MM.1S (cell line): ENCODE measurements at regions not wholly inside any gene's neighbourhood (a gene's known extent, or its start where the extent isn't known, plus 50 kb on each side); places are given as distances from the start of the nearest gene placed in this dataset.

Source experiments
- EZH2 ChIP-seq: fragments of 300-600 bp; sonication (generic); optimal IDR thresholded peaks from 2 replicates; pipeline ENCODE3; 2017; ENCODE audit warnings: low read depth, mild to moderate bottlenecking, antibody characterized with exemption, low read length, mixed read lengths
- TF ChIP-seq, protein P1 (sequence below): fragments of 300-600 bp; sonication (generic); IDR thresholded peaks from 2 replicates; pipeline ENCODE4 v1.5.1; 2016; ENCODE audit warnings: antibody characterized with exemption, low read length, mixed read lengths

DNA sequence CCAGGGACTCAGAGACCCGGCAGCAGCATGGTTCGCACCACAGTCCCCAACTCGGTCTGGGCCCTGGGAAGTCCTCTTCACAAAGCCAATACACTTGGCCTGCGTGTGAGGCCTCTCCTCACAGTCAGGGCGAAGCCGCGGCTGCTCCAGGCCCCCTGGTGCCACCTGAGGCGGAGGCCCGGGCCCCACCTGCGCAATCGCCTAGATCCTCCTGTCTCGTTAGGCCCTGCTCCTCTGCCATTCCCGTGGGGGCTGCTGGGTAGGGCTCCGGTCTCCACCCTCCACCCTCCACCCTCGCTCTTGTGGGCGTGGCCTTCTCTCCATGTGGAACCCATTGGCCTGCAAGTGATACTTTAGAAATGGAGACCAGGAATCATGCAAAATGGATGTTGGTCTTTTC is 553.3 kb downstream of the INHBA start:
- TF ChIP-seq, protein P1, sequence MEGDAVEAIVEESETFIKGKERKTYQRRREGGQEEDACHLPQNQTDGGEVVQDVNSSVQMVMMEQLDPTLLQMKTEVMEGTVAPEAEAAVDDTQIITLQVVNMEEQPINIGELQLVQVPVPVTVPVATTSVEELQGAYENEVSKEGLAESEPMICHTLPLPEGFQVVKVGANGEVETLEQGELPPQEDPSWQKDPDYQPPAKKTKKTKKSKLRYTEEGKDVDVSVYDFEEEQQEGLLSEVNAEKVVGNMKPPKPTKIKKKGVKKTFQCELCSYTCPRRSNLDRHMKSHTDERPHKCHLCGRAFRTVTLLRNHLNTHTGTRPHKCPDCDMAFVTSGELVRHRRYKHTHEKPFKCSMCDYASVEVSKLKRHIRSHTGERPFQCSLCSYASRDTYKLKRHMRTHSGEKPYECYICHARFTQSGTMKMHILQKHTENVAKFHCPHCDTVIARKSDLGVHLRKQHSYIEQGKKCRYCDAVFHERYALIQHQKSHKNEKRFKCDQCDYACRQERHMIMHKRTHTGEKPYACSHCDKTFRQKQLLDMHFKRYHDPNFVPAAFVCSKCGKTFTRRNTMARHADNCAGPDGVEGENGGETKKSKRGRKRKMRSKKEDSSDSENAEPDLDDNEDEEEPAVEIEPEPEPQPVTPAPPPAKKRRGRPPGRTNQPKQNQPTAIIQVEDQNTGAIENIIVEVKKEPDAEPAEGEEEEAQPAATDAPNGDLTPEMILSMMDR: no peak
- no peak for TF ChIP-seq EZH2
